ENCODE measurements at regions not wholly inside any gene's neighbourhood (a gene's known extent, or its start where the extent isn't known, plus 50 kb on each side); places are given as distances from the start of the nearest gene placed in this dataset.

DNA sequence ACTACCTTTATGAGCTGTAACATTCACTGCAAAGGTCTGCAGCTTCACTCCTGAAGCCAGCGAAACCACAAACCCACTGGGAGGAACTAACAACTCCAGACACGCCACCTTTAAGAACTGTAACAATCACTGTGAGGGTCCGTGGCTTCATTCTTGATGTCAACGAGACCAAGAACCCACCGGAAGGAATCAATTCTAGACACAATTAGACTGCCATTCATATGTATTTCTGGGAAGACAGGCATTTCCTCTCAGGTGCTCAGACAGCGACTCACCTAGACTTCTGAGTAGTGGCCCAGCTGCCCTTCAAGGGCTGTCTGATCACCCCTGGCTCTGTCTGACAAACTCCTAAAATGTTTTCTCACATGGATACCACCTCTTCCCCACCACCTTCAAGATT lies 506.8 kb downstream of the PDCD6IP start:
- DNase-seq (ENCODE audit: low read depth in 1 of 2, low spot score in 1 of 2) = no peak
- H3K4me3 ChIP-seq (replicated peaks; ENCODE audit: insufficient read depth, low read length) = no peak overlapping the region
- no peak overlapping the region for H3K27ac ChIP-seq (replicated peaks)
- H3K27me3 ChIP-seq (ENCODE audit: insufficient read depth, poor library complexity, severe bottlenecking) = no peaks in the 10 kb centered on the region
- no peak for TF ChIP-seq SPI1 (IDR thresholded peaks at IDR 0.05; ENCODE audit: borderline replicate concordance, low read depth)
- TF ChIP-seq, protein P1, sequence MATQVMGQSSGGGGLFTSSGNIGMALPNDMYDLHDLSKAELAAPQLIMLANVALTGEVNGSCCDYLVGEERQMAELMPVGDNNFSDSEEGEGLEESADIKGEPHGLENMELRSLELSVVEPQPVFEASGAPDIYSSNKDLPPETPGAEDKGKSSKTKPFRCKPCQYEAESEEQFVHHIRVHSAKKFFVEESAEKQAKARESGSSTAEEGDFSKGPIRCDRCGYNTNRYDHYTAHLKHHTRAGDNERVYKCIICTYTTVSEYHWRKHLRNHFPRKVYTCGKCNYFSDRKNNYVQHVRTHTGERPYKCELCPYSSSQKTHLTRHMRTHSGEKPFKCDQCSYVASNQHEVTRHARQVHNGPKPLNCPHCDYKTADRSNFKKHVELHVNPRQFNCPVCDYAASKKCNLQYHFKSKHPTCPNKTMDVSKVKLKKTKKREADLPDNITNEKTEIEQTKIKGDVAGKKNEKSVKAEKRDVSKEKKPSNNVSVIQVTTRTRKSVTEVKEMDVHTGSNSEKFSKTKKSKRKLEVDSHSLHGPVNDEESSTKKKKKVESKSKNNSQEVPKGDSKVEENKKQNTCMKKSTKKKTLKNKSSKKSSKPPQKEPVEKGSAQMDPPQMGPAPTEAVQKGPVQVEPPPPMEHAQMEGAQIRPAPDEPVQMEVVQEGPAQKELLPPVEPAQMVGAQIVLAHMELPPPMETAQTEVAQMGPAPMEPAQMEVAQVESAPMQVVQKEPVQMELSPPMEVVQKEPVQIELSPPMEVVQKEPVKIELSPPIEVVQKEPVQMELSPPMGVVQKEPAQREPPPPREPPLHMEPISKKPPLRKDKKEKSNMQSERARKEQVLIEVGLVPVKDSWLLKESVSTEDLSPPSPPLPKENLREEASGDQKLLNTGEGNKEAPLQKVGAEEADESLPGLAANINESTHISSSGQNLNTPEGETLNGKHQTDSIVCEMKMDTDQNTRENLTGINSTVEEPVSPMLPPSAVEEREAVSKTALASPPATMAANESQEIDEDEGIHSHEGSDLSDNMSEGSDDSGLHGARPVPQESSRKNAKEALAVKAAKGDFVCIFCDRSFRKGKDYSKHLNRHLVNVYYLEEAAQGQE (IDR thresholded peaks at IDR 0.05; ENCODE audit: insufficient replicate concordance, low read depth) = no peak
- TF ChIP-seq, protein P2, sequence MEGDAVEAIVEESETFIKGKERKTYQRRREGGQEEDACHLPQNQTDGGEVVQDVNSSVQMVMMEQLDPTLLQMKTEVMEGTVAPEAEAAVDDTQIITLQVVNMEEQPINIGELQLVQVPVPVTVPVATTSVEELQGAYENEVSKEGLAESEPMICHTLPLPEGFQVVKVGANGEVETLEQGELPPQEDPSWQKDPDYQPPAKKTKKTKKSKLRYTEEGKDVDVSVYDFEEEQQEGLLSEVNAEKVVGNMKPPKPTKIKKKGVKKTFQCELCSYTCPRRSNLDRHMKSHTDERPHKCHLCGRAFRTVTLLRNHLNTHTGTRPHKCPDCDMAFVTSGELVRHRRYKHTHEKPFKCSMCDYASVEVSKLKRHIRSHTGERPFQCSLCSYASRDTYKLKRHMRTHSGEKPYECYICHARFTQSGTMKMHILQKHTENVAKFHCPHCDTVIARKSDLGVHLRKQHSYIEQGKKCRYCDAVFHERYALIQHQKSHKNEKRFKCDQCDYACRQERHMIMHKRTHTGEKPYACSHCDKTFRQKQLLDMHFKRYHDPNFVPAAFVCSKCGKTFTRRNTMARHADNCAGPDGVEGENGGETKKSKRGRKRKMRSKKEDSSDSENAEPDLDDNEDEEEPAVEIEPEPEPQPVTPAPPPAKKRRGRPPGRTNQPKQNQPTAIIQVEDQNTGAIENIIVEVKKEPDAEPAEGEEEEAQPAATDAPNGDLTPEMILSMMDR (IDR thresholded peaks at IDR 0.05; ENCODE audit: insufficient read depth, low read length) = no peak
- no peak for TF ChIP-seq POLR2AphosphoS5 (IDR thresholded peaks at IDR 0.05; ENCODE audit: low read depth)
- TF ChIP-seq GABPA (IDR thresholded peaks at IDR 0.05; ENCODE audit: low read depth) = no peak

DNA sequence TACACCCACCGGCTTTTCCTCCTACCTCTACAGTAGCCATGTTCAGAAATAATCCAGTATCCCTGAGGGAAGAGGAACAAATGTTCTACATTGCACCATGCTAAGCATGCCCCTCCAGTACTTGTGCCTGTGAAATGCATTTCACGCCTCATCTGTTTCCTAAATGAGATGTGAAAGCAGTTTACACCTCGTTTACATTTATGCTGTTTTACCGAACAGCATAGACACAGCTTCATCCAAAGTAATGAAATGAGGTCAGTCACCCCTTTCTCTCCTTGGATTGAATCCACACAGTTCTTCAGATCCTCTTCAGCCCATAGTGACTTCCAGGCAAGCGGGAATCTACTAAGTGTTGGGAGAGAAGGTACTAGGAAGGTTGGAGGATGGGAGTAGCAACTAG lies 514.3 kb downstream of the PDCD6IP start:
- Histone ChIP-seq H3K4me3 (replicated peaks; ENCODE audit: insufficient read depth, low read length) (no peak overlapping the region), H3K27ac (replicated peaks) (no peak overlapping the region), H3K27me3 (ENCODE audit: insufficient read depth, poor library complexity, severe bottlenecking) (no peaks in the 10 kb centered on the region)
- no peak for DNase-seq (ENCODE audit: low read depth in 1 of 2, low spot score in 1 of 2)
- TF ChIP-seq, protein P1 (IDR thresholded peaks at IDR 0.05; ENCODE audit: insufficient replicate concordance, low read depth) = no peak
- TF ChIP-seq SPI1 (IDR thresholded peaks at IDR 0.05; ENCODE audit: borderline replicate concordance, low read depth) (no peak), POLR2AphosphoS5 (IDR thresholded peaks at IDR 0.05; ENCODE audit: low read depth) (no peak), GABPA (IDR thresholded peaks at IDR 0.05; ENCODE audit: low read depth) (no peak)
- TF ChIP-seq, protein P2 (IDR thresholded peaks at IDR 0.05; ENCODE audit: insufficient read depth, low read length) = no peak

DNA sequence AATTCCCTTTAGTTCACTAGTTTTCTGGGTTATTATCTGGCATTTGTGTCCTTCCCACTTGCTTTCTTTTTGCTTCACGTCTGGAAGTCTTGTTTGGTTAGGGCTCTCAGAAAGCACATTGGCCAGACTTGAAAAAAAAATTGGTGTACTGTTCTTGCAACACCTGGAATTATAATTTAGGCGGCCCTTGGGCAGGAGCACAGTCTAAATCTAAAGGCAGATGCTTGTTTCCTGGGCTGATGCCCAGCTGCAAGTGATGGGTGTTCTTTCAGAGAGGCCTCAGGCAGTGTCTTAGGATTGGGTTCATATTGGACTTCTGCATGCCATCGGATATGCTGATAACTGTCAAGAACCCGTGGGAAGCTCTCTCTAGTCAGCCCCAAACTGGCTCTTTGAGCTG lies 521.5 kb downstream of the PDCD6IP start:
- H3K27me3 ChIP-seq (ENCODE audit: insufficient read depth, poor library complexity, severe bottlenecking) = no peaks in the 10 kb centered on the region
- TF ChIP-seq SPI1 (IDR thresholded peaks at IDR 0.05; ENCODE audit: borderline replicate concordance, low read depth) (no peak), GABPA (IDR thresholded peaks at IDR 0.05; ENCODE audit: low read depth) (no peak), POLR2AphosphoS5 (IDR thresholded peaks at IDR 0.05; ENCODE audit: low read depth) (no peak)
- no peak overlapping the region for H3K27ac ChIP-seq (replicated peaks)
- DNase-seq (ENCODE audit: low read depth in 1 of 2, low spot score in 1 of 2) = no peak
- H3K4me3 ChIP-seq (replicated peaks; ENCODE audit: insufficient read depth, low read length) = no peak overlapping the region

DNA sequence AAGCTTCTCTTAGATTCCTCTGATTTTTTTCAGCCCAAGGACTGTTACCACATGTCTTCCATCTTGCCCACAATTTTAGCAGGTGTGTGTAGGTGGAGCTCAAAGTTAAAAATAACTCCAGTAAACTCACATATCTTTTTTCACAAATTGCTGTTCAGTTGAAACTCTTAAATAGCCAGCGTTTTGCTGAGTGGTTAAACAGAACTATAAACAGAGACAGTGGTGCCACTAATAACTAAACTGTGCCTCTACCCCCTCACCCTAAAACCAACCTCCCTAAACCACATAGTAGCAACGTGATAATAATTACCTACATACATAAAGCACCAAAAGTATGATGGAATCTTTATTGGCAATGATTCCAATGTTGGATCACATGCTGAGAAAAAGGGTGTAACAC lies 525.1 kb downstream of the PDCD6IP start:
- no peak overlapping the region for H3K4me3 ChIP-seq (replicated peaks; ENCODE audit: insufficient read depth, low read length)
- DNase-seq (ENCODE audit: low read depth in 1 of 2, low spot score in 1 of 2) = no peak

More for the DNA sequence above, 525.1 kb downstream of the PDCD6IP start:
- Histone ChIP-seq H3K27ac (replicated peaks) (no peak overlapping the region), H3K27me3 (ENCODE audit: insufficient read depth, poor library complexity, severe bottlenecking) (no peaks in the 10 kb centered on the region)
- TF ChIP-seq SPI1 (IDR thresholded peaks at IDR 0.05; ENCODE audit: borderline replicate concordance, low read depth) (no peak), GABPA (IDR thresholded peaks at IDR 0.05; ENCODE audit: low read depth) (no peak), POLR2AphosphoS5 (IDR thresholded peaks at IDR 0.05; ENCODE audit: low read depth) (no peak)
- TF ChIP-seq, protein P1 (IDR thresholded peaks at IDR 0.05; ENCODE audit: insufficient replicate concordance, low read depth) = no peak
- TF ChIP-seq, protein P2 (IDR thresholded peaks at IDR 0.05; ENCODE audit: insufficient read depth, low read length) = no peak

Measured in HL-60 (cell line).